HepG2 (cell line): ENCODE measurements at regions not wholly inside any gene's neighbourhood (a gene's known extent, or its start where the extent isn't known, plus 50 kb on each side); places are given as distances from the start of the nearest gene placed in this dataset.
A peak's percentile ranks its signal among the peaks of the same experiment; 100 is the strongest.
"Not testable (repeated sequence)": the region's sequence is repeated elsewhere in the genome, so short reads cannot be mapped to it uniquely, and the experiment has no call there.

Experiments used
- ATAC-seq: fragments of 200-7000 bp; cut with Tn5 transposase; 3 replicates; pipeline ENCODE4 v1.9.1; 2020; ENCODE audit warnings: mild to moderate bottlenecking, moderate library complexity
- BruUV-seq: library from RNA; stranded (reverse); fragments of 400-500 nt; replicated peaks from 2 replicates; lab custom pipeline; 2021; lab: Mats Ljungman, UMichigan
- CTCF ChIA-PET: fragments of 300-600 bp; formaldehyde crosslinking; extraction: SDS; loops from one replicate; lab custom pipeline; 2021; ENCODE audit warnings: low total read pairs, inconsistent platforms, low intra/inter-chr PET ratio; lab: Yijun Ruan, JAX
- POLR2A ChIA-PET: fragments of 350-600 bp; sonication (Branson Sonifier 250); formaldehyde crosslinking; loops from one replicate; lab custom pipeline; 2020; ENCODE audit warnings: antibody characterized with exemption, inconsistent platforms; lab: Yijun Ruan, JAX
- DNase-seq: peaks from one replicate; pipeline ENCODE4 v3.0.0-alpha.2; 2015; ENCODE audit warnings: low spot score
- FAIRE-seq: peaks from 3 replicates; lab custom pipeline; 2011; peaks lifted over from hg19 to GRCh38; lab: Jason Lieb, UNC
- H2AFZ ChIP-seq: one replicate; pipeline ENCODE4 v1.6.1; 2011; ENCODE audit warnings: low read length, inconsistent platforms
- H3K27ac ChIP-seq: fragments of 300-600 bp; 3 replicates; pipeline ENCODE4 v1.8.0; 2011; ENCODE audit warnings: mixed run types, mild to moderate bottlenecking, mixed read lengths, low read length, inconsistent platforms; ENCODE audit not compliant: insufficient read depth; ENCODE audit errors: extremely low read length
- H3K27me3 ChIP-seq, 2 experiments: fragments of 200-600 bp in 1 of 2; 2 replicates in 1 of 2; 3 replicates in 1 of 2; pipeline versions ENCODE4 v1.6.0 to v1.8.0; 2011; ENCODE audit warnings: low read length in 2 of 2, mild to moderate bottlenecking in 2 of 2, moderate library complexity in 2 of 2, inconsistent platforms in 1 of 2; ENCODE audit not compliant: insufficient read depth in 2 of 2, control insufficient read depth in 1 of 2
- H3K36me3 ChIP-seq, 2 experiments: fragments of 200-600 bp in 1 of 2; replicated peaks in 1 of 2; 2 replicates in 1 of 2; 3 replicates in 1 of 2; pipeline versions ENCODE4 v1.5.1 to v1.8.0; 2011; ENCODE audit warnings: low read length in 2 of 2, inconsistent platforms in 1 of 2; ENCODE audit not compliant: insufficient read depth in 2 of 2, control insufficient read depth in 1 of 2
- H3K4me1 ChIP-seq: 2 replicates; pipeline ENCODE4 v1.5.1; 2012; ENCODE audit warnings: low read length, inconsistent platforms; ENCODE audit not compliant: insufficient read depth
- H3K4me2 ChIP-seq: 2 replicates; pipeline ENCODE4 v1.6.0; 2011; ENCODE audit warnings: low read depth, low read length, inconsistent platforms
- H3K4me3 ChIP-seq, 3 experiments: fragments of 200-600 bp in 1 of 3; sonication (generic), shearing (Covaris generic) in 1 of 3; replicated peaks in 1 of 3; 2 replicates each; pipeline ENCODE4 v1.5.1; 2011 to 2016; ENCODE audit warnings: low read length in 3 of 3, inconsistent platforms in 2 of 3, low read depth in 2 of 3, mild to moderate bottlenecking in 2 of 3, control low read depth in 1 of 3, mixed read lengths in 1 of 3; ENCODE audit not compliant: insufficient read depth in 1 of 3
- H3K79me2 ChIP-seq: one replicate; pipeline ENCODE4 v1.6.1; 2011; ENCODE audit warnings: low read length, inconsistent platforms; ENCODE audit not compliant: insufficient read depth
- H3K9ac ChIP-seq: 2 replicates; pipeline ENCODE4 v1.6.0; 2011; ENCODE audit warnings: mild to moderate bottlenecking, low read depth, low read length, inconsistent platforms; ENCODE audit not compliant: insufficient read depth
- H3K9me3 ChIP-seq: 2 replicates; pipeline ENCODE4 v1.5.1; 2012; ENCODE audit warnings: mild to moderate bottlenecking, low read length
- H4K20me1 ChIP-seq: 2 replicates; pipeline ENCODE4 v1.6.0; 2011; ENCODE audit warnings: inconsistent platforms, mild to moderate bottlenecking, low read length, moderate library complexity; ENCODE audit not compliant: insufficient read depth
- NFAT5 ChIP-seq: sonication (generic); formaldehyde crosslinking; IDR thresholded peaks from 2 replicates; pipeline ENCODE4 v1.4.0; 2020; ENCODE audit warnings: missing genetic modification reagents
- NR3C1 ChIP-seq: sonication (generic); formaldehyde crosslinking; IDR thresholded peaks from 2 replicates; pipeline ENCODE4 v1.4.0; 2020; ENCODE audit warnings: missing genetic modification reagents
- TBX3 ChIP-seq: fragments of 450-650 bp; IDR thresholded peaks from 2 replicates; pipeline ENCODE4 v1.6.1; 2017; ENCODE audit warnings: antibody characterized with exemption, mild to moderate bottlenecking, inconsistent platforms, borderline replicate concordance
- WGBS: methylation state at CpG from one replicate; pipeline ENCODE4 v1.1.6; 2017; ENCODE audit warnings: low lambda C conversion rate; 5-methylcytosine and 5-hydroxymethylcytosine counted together
- in situ Hi-C: cut with HindIII; loops from 2 replicates; pipeline ENCODE4 v1.10.0; 2017; ENCODE audit warnings: low pct_unique_long_range_greater_than_20kb; ENCODE audit not compliant: extremely low pct_ligation_motif_present
- intact Hi-C: fragments of 100-400 bp; cut with micrococcal nuclease; formaldehyde crosslinking; loops from one replicate; pipeline ENCODE4 v1.10.0; 2022; ENCODE audit not compliant: unreplicated experiment

GRCh38 chr10:33832124-33832787 lies 497.8 kb upstream of the NRP1 start (continued):
- no peak for TF ChIP-seq NFAT5 (CRISPR knock-in tag)
- TF ChIP-seq TBX3, result no peak

GRCh38 chr10:33831591-33831990 lies 497.1 kb upstream of the NRP1 start:
- no peak for FAIRE-seq
- in situ Hi-C loops, result no loop called here

GRCh38 chr10:33829899-33830298 lies 495.4 kb upstream of the NRP1 start:
- H3K9ac ChIP-seq, POLR2A ChIA-PET, ATAC-seq, H3K27ac ChIP-seq, CTCF ChIA-PET, FAIRE-seq, in situ Hi-C loops, H3K27me3 ChIP-seq, H3K36me3 ChIP-seq, H4K20me1 ChIP-seq, BruUV-seq, H3K79me2 ChIP-seq, H2AFZ ChIP-seq, H3K9me3 ChIP-seq, H3K4me2 ChIP-seq, H3K4me3 ChIP-seq, DNase-seq: not testable (repeated sequence)
- intact Hi-C loops, result loop anchor here (10.0 kb wide), 1 partner anchor 105 kb away; no protein-coding TSS in a partner anchor
- peaks cover 30% of the 10 kb centered on the region for H3K4me1 ChIP-seq
- WGBS, result 95% methylated on average over 3 of the region's 3 CpGs

More at GRCh38 chr10:33831591-33831990, 497.1 kb upstream of the NRP1 start:
- Histone ChIP-seq H3K79me2 (no peaks in the 10 kb centered on the region), H3K27me3 (no peaks in the 10 kb centered on the region), H3K4me1 (peaks cover 36% of the 10 kb centered on the region), H4K20me1 (no peaks in the 10 kb centered on the region), H3K36me3 (no peaks in the 10 kb centered on the region), H2AFZ (no peak overlapping the region), H3K9me3 (no peaks in the 10 kb centered on the region), H3K27ac (peak overlapping the region; percentile 63), H3K4me3 (no peak overlapping the region), H3K9ac (no peak overlapping the region; the same call in 1 of the 2 replicates), H3K4me2 (peak overlapping the region; percentile 36; the same call in 1 of the 2 replicates)
- POLR2A ChIA-PET, result no interaction called here
- no peak for TF ChIP-seq NR3C1 (CRISPR knock-in tag)
- no peak for DNase-seq
- WGBS, result 73% methylated on average over 2 of the region's 2 CpGs
- ATAC-seq, result no peak
- CTCF ChIA-PET, result no interaction called here
- intact Hi-C loops, result loop anchor here (10.0 kb wide), 1 partner anchor 103 kb away; no protein-coding TSS in a partner anchor
- BruUV-seq, result no TSS peak
